DND-41 (cell line): ENCODE measurements at regions not wholly inside any gene's neighbourhood (a gene's known extent, or its start where the extent isn't known, plus 50 kb on each side); places are given as distances from the start of the nearest gene placed in this dataset.

ENCODE experiments used
- ATAC-seq: fragments of 200-7000 bp; cut with Tn5 transposase; 3 replicates; pipeline ENCODE4 v1.9.1; 2021; ENCODE audit warnings: low read depth; ENCODE audit not compliant: insufficient read depth
- DNase-seq: peaks from one replicate; pipeline ENCODE4 v3.0.0-alpha.2; 2020
- H2AFZ ChIP-seq: 2 replicates; pipeline ENCODE4 v1.6.0; 2012; ENCODE audit warnings: low read depth, low read length
- H3K27ac ChIP-seq: 2 replicates; pipeline ENCODE4 v1.5.1; 2012; ENCODE audit warnings: low read length, inconsistent platforms
- H3K27me3 ChIP-seq: fragments of 200-600 bp; sonication (generic); 2 replicates; pipeline ENCODE4 v1.6.0; 2012; ENCODE audit warnings: low read length, mild to moderate bottlenecking, inconsistent platforms; ENCODE audit not compliant: insufficient read depth, poor library complexity
- H3K36me3 ChIP-seq: 2 replicates; pipeline ENCODE4 v1.5.1; 2012; ENCODE audit warnings: low read length, inconsistent platforms; ENCODE audit not compliant: insufficient read depth
- H3K4me1 ChIP-seq: 2 replicates; pipeline ENCODE4 v1.5.1; 2012; ENCODE audit warnings: mild to moderate bottlenecking, low read length; ENCODE audit not compliant: insufficient read depth
- H3K4me2 ChIP-seq: 2 replicates; pipeline ENCODE4 v1.6.0; 2012; ENCODE audit warnings: mild to moderate bottlenecking, moderate library complexity, low read length, inconsistent platforms; ENCODE audit not compliant: insufficient read depth
- H3K4me3 ChIP-seq, 2 experiments: fragments of 200-600 bp in 1 of 2; shearing (Covaris generic) in 1 of 2; 2 replicates each; pipeline ENCODE4 v1.5.1; 2012 to 2016; ENCODE audit warnings: inconsistent platforms in 2 of 2, low read length in 2 of 2, mild to moderate bottlenecking in 2 of 2, low read depth in 1 of 2, moderate library complexity in 1 of 2
- H3K79me2 ChIP-seq: 2 replicates; pipeline ENCODE4 v1.6.0; 2012; ENCODE audit warnings: low read length, inconsistent platforms; ENCODE audit not compliant: insufficient read depth
- H3K9ac ChIP-seq: 2 replicates; pipeline ENCODE4 v1.6.0; 2012; ENCODE audit warnings: low read depth, mild to moderate bottlenecking, inconsistent platforms, low read length, moderate library complexity
- H3K9me3 ChIP-seq: 2 replicates; pipeline ENCODE4 v1.5.1; 2012; ENCODE audit warnings: low read length, moderate library complexity, mild to moderate bottlenecking, inconsistent platforms; ENCODE audit not compliant: insufficient read depth, severe bottlenecking
- H4K20me1 ChIP-seq: 2 replicates; pipeline ENCODE4 v1.6.0; 2012; ENCODE audit warnings: low read length; ENCODE audit not compliant: insufficient read depth
- EZH2 ChIP-seq: IDR thresholded peaks from 3 replicates; pipeline ENCODE4 v1.6.1; 2012; ENCODE audit warnings: borderline replicate concordance, low read depth, mild to moderate bottlenecking, moderate library complexity, low read length, inconsistent platforms; ENCODE audit not compliant: severe bottlenecking
- TF ChIP-seq, protein P1 (sequence below): IDR thresholded peaks from 2 replicates; pipeline ENCODE4 v1.5.1; 2012; ENCODE audit warnings: borderline replicate concordance, low read length, moderate library complexity, mild to moderate bottlenecking; ENCODE audit not compliant: poor library complexity, severe bottlenecking; ENCODE audit errors: extremely low read depth

DNA sequence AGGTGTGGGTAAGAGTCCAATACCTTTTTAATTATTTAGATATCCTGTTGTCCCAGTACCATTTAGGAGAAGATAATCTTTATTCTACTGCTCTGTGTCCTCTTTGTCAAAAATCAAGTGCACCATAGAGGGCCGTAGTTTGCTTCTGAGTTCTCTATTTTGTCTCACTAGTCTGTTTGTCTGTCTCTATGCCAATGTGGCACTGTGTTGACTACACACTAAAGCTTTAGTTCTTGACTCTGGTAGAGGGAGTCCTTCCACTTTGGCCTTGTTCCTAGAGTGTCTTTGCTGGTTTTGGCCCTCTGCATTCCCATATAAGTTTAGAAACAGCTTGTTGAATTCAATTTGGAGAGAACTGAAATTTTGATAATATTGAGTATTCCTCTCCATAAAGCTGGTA lies 75.9 kb downstream of the SCGB2B2 start:
- no peak overlapping the region for H2AFZ ChIP-seq
- no peaks in the 10 kb centered on the region for H3K27me3 ChIP-seq
- no peaks in the 10 kb centered on the region for H3K79me2 ChIP-seq
- H3K4me2 ChIP-seq, result no peak overlapping the region
- no peaks in the 10 kb centered on the region; the same call in 1 of the 2 replicates for H4K20me1 ChIP-seq
- H3K9me3 ChIP-seq, result peaks cover 3% of the 10 kb centered on the region
- H3K9ac ChIP-seq, result no peak overlapping the region
- ATAC-seq, result no peak
- DNase-seq, result no peak
- no peak overlapping the region for H3K4me3 ChIP-seq
- H3K27ac ChIP-seq, result no peak overlapping the region
- TF ChIP-seq EZH2, result no peak
- TF ChIP-seq, protein P1, sequence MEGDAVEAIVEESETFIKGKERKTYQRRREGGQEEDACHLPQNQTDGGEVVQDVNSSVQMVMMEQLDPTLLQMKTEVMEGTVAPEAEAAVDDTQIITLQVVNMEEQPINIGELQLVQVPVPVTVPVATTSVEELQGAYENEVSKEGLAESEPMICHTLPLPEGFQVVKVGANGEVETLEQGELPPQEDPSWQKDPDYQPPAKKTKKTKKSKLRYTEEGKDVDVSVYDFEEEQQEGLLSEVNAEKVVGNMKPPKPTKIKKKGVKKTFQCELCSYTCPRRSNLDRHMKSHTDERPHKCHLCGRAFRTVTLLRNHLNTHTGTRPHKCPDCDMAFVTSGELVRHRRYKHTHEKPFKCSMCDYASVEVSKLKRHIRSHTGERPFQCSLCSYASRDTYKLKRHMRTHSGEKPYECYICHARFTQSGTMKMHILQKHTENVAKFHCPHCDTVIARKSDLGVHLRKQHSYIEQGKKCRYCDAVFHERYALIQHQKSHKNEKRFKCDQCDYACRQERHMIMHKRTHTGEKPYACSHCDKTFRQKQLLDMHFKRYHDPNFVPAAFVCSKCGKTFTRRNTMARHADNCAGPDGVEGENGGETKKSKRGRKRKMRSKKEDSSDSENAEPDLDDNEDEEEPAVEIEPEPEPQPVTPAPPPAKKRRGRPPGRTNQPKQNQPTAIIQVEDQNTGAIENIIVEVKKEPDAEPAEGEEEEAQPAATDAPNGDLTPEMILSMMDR, result no peak
- H3K36me3 ChIP-seq, result no peaks in the 10 kb centered on the region
- no peaks in the 10 kb centered on the region for H3K4me1 ChIP-seq

DNA sequence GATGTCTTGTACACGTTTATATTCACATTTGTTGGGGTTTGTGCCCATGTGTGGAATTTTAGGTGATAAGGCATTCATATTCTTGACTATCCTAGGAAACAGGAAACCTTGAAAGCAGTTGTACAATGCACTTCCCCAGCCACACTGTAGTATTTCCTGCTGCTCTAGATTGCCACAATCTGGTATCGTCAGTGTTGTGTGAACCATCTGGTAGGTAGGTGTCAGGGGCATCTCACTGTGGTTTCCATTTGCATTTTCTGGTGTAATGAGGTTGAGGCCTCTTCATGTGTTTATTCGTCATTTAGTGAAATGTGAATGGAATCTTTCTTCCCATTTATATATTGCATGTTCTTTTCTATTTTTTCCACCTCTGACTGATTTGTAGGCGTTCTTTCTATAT lies 76.6 kb downstream of the SCGB2B2 start:
- no peaks in the 10 kb centered on the region; the same call in 1 of the 2 replicates for H4K20me1 ChIP-seq
- H3K4me1 ChIP-seq, result no peaks in the 10 kb centered on the region
- H3K36me3 ChIP-seq, result no peaks in the 10 kb centered on the region
- H3K27me3 ChIP-seq, result no peaks in the 10 kb centered on the region
- no peak for ATAC-seq
- H3K9me3 ChIP-seq, result peaks cover 3% of the 10 kb centered on the region
- no peak overlapping the region for H3K4me3 ChIP-seq
- no peaks in the 10 kb centered on the region for H3K79me2 ChIP-seq
- H2AFZ ChIP-seq, result no peak overlapping the region
- TF ChIP-seq, protein P1, result no peak
- no peak for TF ChIP-seq EZH2
- H3K4me2 ChIP-seq, result no peak overlapping the region
- no peak overlapping the region for H3K9ac ChIP-seq
- no peak overlapping the region for H3K27ac ChIP-seq
- no peak for DNase-seq

DNA sequence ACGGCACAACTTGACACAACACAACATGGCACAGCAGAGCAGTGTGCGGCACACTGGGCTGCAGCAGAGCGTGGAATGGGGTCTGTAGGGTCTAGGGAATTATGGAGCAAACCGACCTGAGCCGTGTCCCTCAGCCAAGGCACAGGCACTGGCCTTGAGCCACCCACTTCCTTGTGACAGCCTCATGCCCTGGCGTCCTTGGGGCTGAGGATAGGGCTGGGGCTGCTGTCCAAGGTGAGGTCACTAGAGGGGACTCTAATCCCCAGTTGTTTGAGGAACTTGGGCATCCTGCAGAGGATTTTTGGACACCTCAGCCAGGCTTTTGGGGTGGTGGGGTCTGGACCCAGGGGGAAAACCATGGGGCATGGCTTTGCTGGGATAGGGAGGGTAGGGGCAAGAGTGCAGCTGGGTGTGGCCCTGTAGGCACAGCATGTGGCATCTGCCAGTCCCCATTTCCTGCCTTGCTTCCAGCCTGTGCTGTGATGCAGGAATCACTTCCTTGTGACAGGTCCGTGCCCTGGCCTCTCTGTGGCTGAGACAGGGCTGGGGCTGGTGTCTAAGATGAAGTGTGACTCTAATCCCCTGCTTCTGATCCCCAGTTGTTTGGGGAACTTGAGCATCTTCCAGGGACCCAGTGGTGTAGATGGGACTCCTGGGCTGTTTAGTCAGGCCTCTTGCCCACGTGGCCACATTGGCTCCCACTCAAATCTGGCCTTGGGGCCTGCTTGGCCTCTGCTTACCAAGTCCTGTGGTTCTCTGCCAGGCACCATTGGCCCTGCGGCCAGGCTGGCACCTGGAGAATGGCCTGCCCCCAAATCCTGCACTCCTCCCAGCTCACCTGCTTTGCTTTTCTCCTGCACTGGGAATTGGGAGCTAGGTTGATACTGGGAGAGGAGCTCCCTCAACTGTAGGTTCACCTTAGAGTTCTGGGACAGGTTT lies 78.5 kb downstream of the SCGB2B2 start:
- H3K36me3 ChIP-seq, result no peaks in the 10 kb centered on the region
- no peaks in the 10 kb centered on the region for H3K27me3 ChIP-seq
- no peak overlapping the region for H3K4me2 ChIP-seq
- H3K4me3 ChIP-seq, result no peak overlapping the region
- peaks cover 3% of the 10 kb centered on the region for H3K9me3 ChIP-seq
- no peak for DNase-seq
- no peak for TF ChIP-seq EZH2
- TF ChIP-seq, protein P1, result no peak
- no peak overlapping the region for H3K27ac ChIP-seq
- H4K20me1 ChIP-seq, result no peaks in the 10 kb centered on the region; the same call in 1 of the 2 replicates
- H2AFZ ChIP-seq, result no peak overlapping the region
- no peak for ATAC-seq
- H3K79me2 ChIP-seq, result no peaks in the 10 kb centered on the region
- no peak overlapping the region for H3K9ac ChIP-seq
- no peaks in the 10 kb centered on the region for H3K4me1 ChIP-seq
